GM19452 (cell line): ENCODE measurements at regions not wholly inside any gene's neighbourhood (a gene's known extent, or its start where the extent isn't known, plus 50 kb on each side); places are given as distances from the start of the nearest gene placed in this dataset.
"Not testable (repeated sequence)": the region's sequence is repeated elsewhere in the genome, so short reads cannot be mapped to it uniquely, and the experiment has no call there.

Source experiments
- ATAC-seq: cut with Tn5 transposase; IDR thresholded peaks from one replicate; pipeline ENCODE4 v1.9.1; 2021; ENCODE audit not compliant: unreplicated experiment

GRCh38 chr3:15903164-15903563 is 105.4 kb upstream of the ANKRD28 start:
- no peak for ATAC-seq

DNA sequence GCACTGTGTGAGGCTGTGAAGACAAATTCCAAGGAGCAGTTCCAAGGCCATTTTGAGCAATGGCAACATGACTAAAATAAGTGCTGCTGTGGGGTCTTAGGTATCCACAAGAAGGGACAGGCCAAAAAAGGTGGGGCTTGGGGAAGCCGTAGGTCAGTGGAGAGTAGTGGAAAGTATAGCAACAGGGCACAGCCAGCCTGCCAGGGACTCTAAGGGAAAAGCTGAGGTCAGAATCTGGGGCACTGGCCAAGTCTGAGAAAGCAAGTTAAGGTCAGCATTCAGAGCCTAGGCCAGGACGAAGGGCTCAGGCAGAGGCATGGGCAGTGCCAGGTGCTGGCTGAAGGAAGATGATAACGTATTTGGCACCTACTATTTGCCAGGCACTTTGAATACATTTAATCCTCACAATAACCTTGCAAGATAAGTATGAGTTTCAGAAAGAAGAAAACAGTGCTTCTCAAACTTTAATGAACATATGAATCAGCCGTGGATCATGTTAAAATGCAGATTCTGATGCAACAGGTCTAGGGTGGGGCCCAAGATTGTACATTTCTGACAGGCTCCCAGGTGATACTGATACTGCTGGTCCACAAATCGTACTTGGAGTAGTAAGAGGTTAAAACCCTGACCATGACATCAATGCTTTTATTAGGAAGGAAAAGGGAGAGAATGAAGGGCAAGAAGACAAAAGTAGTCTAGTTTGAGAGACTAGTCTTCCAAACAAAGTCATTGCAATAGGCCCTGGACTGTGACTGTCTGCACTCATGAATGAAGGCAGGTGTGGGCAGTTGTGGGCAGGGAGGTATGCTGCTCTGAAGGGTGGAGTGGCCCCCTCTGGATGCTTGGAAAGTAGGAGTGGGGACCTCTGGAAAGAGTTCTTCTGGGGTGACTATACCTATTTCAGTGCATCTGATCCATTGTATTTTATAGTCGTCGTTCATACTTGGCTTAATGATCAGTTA is 106.3 kb upstream of the ANKRD28 start:
- ATAC-seq, result no peak

GRCh38 chr3:15905041-15905440 is 107.3 kb upstream of the ANKRD28 start:
- no peak for ATAC-seq

DNA sequence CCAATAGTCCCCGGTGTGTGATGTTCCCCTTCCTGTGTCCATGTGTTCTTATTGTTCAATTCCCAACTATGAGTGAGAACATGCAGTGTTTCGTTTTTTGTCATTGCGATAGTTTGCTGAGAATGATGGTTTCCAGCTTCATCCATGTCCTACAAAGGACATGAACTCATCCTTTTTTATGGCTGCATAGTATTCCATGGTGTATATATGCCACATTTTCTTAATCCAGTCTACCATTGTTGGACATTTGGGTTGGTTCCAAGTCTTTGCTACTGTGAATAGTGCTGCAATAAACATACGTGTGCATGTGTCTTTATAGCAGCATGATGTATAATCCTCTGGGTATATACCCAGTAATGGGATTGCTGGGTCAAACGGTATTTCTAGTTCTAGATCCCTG is 109.6 kb upstream of the ANKRD28 start:
- not testable (repeated sequence) for ATAC-seq

DNA sequence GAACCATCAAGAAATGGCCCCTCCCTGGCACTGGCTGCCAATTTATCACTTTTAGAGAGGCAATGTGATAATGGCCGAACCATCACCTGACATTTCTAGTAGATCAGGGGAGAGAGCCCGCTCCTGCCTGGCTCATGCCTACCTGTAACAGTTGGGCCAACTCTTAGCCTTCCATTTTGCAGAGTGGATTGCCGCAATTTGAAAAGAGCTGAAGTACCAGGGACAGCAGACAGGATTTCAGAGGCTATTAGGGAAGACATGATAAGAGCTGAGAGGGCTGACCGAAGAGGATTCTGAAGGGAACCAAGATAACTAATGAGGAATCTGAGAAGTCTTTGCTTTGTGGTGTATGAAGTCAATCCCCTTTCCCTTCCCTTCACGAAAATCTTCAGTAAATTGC is 121.2 kb upstream of the ANKRD28 start:
- ATAC-seq, result no peak

DNA sequence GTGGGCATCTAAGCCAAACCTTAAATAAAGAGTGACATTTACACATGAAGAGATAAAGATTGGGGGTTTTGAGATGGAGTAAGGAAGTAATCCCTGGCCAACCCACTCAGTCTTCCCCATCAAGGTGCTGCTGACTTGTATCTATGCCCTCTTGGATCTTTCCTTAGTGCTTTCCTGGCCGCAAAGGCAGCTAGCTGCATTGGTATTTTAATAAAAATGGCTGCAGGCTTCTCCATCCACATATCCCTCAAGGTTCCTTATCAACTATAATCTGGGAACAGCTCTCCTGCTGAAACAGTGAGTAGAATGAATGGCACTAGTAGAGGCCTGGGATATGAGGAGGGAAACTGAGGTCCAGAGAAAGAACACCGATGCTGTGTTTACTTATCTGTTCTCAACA is 122.2 kb upstream of the ANKRD28 start:
- ATAC-seq, result no peak

GRCh38 chr3:15923640-15924405 is 126.0 kb upstream of the ANKRD28 start:
- no peak for ATAC-seq

GRCh38 chr3:15924914-15925313 is 127.1 kb upstream of the ANKRD28 start:
- ATAC-seq, result no peak

- ATAC-seq, result no peak
These were observed 129.1 kb upstream of the ANKRD28 start for GRCh38 chr3:15926871-15927270.

DNA sequence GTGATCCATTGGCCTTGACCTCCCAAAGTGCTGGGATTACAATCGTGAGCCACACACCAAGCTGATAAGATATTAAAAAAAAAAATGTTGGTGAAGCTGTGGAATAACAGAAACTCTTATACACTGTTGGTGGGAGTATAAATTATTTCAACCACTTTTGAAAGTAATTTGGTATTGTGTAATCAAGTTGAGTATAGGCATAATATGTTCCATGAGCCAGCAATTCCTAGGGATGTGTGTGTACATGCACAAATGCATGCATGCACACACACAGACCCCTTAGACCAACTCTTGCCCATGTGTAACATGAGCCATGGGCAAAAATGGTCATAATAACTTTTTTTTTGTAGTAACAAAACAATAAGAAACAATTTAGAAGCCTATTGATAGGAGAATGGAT is 130.2 kb upstream of the ANKRD28 start:
- no peak for ATAC-seq

GRCh38 chr3:15929944-15930571 is 132.3 kb upstream of the ANKRD28 start:
- ATAC-seq, result no peak

DNA sequence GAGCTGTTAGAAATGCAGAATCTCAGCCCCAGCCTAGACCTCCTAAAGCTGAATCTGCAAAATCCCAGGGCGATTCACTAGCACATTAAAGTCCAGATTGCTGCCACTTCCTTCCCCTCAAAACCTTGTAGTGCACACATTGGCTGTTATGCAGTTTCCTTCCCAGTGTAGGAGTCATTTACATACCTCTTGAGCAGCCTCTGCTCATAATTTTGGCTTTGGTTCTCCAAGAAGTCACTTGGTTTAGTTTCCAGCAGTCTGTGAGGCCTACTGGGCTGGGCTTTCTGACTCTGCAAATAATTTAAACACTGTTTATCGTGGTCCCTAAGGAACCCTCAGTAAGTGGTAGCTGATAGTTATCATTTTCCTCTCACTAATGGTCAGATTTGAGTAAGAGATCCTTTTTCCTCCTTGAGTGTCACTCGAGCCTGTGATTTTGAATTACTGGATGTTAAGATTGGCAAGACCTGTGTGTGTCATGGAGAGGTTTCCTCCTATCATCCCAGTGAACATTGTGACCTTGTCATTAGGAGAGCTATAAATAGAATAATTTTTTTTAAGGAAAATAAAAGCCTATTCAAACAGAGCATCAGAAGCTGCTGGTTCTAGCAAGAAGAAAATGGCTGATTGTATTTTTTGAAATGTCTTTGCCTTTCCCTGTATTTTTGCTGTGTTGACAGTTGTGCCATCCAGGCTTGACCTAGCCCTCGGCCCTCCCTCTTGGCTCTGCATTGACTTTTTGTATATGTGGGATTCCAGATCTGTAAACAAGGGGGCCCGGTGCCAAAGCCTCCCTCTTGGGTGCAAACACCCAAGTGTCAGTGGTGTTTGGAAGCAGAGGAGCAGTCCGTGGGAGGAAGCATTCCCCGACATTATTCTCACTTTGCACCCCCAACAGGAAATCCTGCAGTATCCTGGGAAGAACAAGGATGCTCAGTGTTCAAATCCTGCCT is 134.8 kb upstream of the ANKRD28 start:
- no peak for ATAC-seq

- no peak for ATAC-seq
These were observed 135.8 kb upstream of the ANKRD28 start for GRCh38 chr3:15933439-15934139.

DNA sequence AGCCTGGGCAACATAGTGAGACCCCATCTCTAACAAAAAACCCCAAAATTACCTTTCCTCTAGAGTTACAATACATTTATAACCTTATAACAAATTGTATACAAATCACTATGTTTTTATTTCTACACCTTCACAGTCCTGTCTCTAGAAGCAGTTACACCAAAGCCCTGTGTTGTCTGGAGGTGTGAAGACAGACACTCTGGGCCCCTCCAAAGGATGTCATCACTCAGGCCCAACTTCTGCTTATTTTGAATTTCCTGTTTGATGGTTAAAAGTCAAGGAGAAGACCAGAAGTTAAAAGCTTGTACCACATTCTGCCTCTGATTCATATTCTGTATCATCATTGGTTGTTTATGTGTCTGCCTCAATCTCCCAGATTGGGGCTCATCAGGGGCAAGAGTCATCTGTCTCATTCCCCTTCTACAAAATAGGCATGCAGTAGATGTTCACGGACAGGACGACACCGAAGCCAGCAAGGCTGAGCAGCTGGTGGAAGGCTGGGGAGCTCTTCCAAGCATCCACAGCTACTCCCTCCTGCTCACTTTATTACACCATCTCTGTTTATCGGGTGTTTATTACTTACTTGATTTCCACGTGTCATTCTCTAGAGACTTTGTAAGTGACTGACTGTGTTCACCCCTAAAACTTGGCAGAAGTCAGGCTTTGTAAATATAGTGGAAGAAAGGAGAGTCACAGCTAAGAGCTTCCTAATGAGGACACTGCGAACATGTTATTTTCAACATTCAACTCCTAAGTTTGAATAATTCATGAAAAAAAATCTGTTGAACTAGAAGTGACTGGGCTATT is 136.8 kb upstream of the ANKRD28 start:
- ATAC-seq, result no peak

DNA sequence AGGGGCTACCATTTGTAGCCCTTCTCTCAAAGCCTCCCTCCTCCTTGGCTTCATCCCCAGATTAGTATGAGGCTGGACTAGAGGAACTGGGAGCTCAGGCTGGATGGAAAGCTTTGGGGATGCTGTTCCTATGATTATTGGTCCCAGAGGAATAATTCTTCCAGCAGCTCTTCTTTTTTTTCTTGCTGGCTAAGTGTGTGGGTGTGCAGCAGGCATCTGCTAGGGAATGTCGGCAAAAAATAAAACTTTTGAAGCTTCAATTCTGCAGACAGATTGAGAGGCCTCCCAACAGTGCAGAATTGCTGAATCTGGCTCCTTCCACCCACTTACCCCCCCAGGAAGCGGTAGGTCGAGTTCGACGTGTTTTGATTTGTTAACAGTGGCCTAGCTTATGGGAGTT is 138.5 kb upstream of the ANKRD28 start:
- ATAC-seq, result no peak

DNA sequence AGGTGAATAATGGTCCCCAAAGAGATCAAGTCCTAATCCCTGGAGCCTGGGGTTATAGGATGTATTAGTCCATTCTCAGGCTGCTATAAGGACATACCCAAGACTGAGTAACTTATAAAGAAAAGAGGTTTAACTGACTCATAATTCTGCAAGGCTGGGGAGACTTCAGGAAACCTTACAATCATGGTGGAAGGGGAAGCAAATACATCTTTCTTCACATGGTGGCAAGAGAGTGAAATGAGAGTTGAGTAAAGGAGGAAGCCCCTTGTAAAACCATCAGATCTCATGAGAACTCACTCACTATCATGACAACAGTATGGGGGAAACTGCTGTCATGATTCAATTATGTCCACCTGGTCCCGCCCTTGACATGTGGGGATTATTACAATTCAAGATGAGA is 142.9 kb upstream of the ANKRD28 start:
- ATAC-seq, result no peak

- not testable (repeated sequence) for ATAC-seq
These were observed 143.7 kb upstream of the ANKRD28 start for GRCh38 chr3:15941457-15941856.

DNA sequence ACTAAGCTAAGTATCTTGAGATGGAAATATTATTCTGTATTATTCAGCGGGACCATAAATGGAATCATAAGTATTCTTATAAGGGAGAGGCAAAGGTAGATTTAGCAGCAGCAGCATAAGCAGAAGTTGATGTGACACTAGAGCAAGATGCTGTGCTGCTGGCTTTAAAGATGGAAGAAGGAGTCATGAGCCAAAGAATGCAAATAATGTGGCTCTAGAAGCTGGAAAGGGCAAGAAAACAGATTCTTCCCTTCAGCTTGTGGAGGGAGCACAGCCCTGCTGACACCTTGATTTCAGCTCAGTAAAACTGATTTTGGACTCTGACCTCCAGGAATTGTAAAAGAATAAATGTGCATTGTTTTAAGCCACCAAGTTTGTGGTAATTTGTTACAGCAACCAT is 144.2 kb upstream of the ANKRD28 start:
- no peak for ATAC-seq

DNA sequence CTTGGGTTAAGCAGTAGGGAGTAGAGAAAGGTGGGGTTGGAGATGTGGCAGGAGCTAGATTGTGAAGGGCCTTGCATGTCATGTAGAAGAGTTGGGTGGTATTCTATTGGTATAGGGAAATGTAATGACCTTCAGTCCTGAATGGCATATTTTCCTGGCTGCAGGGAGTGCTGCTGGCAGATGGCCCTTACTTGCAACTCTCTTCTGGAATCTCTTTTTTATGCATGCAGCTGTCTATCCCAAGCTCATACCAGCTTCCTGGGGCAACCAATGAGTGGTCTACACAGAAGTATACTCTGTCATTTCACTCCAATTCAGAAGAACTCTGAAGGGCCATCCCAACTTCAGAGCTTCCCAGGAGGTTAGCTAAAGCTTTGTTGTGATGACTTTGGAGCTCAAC is 144.7 kb upstream of the ANKRD28 start:
- no peak for ATAC-seq
